GM21515 (cell line): ENCODE measurements at regions not wholly inside any gene's neighbourhood (a gene's known extent, or its start where the extent isn't known, plus 50 kb on each side); places are given as distances from the start of the nearest gene placed in this dataset.
"Not testable (repeated sequence)": the region's sequence is repeated elsewhere in the genome, so short reads cannot be mapped to it uniquely, and the experiment has no call there.

ENCODE experiments used
- ATAC-seq: cut with Tn5 transposase; IDR thresholded peaks from one replicate; pipeline ENCODE4 v1.9.1; 2021; ENCODE audit not compliant: unreplicated experiment

DNA sequence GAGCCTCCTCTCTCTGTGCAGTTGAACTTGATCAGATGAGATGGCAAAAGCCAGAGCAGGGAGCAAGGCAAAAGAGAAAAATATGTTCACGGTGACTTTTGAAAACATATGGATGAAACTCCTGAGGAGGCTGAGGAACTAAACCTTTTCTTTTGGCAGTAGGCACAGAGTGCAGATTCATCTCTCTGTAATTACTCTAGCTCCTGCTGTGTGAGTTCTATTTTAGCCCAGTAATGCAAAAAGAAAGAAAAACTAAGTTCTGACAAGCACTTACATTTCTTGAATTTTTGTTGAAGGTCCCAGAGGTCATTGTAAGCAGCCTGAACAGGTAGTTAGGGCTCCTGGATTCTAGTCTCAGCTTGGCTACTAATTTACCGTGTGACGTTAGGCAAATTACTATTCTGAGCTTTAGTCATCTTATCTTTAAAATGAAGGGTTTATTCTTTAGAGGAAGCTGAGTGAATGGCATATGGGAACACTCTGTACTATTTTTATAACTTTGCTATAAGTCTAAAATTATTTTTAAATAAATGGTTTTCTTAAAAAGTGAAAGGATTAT, 114.7 kb upstream of the NBPF26 start:
- ATAC-seq: not testable (repeated sequence)

DNA sequence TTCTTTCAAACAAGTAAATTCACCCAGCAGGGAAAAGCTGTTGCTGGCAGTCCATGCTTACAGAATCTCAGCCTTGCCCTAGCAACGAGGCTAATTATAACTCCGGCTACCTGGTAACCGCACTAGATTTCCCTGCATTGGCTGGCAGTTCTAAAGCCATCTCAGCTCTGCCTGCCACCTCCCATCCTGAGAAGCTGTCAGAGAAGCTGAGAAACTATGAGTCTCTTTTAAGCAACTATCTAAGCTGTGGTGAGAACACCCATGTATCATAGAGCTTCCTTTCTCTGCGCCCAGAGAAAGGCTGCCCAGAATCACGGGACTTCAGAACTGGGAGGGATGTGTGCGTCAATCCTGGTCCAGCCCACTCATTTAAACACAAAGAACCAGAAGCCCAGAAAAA, 113.9 kb upstream of the NBPF26 start:
- ATAC-seq: not testable (repeated sequence)

DNA sequence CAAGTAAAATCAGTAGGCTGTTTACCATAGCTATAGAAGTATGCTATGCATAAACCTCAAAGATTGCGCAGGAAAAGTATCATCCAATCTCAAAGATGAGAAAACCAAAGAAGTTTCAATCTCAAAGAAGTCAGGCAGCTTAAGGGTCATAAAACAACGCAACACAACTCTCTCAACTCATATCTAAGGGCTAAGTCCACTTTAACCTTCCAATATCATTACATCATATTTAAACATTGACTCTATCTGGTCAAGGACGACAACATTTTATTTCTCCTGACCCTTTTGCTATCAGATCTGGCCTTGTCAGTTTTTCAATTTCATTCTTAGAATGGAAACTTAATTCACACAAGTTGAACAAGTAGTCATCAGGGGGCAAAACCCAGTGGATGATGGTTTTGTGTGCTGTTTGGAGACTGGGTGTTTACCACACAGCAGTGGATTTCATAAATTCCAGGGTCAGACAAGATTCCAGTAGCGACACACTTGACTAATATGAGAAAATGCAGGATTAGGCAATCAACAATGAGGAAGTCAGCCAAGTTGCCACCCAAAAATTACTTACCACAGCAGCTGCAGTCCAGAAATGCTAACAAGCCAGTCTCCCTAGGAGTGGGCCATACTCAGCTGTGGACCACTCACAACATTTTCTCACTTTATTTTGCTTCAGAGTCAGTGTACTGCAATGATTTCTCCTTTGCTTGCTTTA, 108.7 kb upstream of the NBPF26 start:
- not testable (repeated sequence) for ATAC-seq

DNA sequence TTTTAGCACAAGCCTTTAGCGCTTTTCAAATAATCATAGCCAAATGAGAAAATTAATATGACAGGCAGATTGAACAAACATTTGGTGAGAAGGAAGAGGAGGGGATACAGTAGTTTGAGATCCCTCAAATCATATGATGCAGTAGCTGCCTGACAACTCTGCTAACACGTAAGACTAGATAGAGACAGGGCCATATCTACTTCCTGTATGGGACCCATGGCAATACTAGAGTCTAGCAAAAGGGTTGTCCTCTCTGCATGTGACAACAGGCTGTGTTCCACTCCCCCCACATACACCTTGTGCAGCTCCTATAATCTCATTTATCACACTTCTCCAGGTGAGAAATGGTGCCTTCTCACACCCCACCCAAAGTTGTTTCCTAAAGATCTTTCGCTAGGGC, 106.3 kb upstream of the NBPF26 start:
- ATAC-seq: not testable (repeated sequence)

DNA sequence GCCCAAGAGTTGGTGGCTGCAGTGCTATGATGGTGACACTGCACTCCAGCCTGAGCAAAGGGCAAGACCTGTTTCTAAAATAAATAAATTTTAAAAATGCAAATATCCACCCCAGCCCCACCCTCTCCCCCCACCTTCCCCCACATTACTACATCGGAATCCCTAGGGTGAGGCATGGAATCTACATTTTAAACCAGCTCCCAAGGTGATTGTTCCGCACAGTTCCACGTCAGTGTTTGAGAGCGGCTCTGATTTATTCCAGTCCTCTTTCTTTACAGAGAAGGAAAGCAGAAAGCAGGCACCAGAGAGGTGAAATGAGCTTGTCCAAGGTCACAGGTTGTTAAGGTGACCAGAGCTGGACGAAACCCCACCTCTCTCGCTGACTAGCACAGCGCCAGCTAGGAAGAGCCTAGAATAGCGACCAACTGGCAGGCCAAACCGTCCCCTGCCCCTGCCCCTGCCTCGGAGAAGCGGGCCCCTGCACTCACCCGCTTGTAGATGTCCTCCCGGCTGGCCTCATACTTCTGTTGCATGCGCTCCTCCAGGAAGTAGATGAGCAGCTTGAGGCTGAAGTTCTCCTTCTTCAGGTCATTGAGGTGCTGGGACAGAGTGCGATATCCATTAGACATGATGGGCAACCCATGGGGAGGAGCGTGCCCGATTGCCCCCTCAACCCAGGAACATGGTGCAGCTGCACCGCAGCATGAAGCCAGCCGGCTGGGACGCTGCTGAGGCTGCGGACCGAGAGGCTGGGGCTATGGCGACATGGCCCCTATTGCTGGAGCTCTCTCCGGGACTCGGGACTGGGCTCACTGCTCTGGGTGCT, 103.7 kb upstream of the NBPF26 start:
- not testable (repeated sequence) for ATAC-seq

DNA sequence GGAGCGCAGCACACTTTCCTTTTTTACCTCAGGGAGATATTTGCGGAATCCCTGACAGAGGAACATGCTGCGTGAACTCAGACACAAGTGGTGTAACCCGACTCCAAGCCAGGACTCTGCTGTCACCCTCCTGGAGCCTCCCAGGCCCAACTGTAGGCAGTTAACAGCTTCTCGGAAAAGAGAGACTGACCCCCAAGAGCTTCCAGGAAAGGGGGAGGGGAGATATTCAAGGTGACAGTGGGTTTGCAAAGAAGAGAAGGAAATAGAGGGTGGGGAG, 103.1 kb upstream of the NBPF26 start:
- not testable (repeated sequence) for ATAC-seq

DNA sequence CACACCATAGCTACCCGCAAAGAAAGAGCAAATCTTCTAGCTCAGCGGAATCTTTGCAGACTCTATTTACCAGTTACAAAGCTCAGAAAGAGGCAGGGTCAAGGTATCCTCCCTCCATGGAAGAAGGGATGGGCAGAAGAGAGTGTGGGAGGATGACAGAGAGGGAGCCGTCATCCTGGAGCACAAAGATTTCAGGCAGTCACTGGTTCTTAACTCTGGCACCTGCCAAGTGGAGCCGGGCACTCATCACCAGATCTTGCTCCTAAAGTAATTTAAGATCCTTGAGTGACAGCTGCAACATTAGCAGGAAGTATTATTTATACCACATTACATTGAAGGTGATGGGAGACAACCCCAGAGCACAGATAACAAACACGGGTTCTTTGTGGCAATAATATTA, 102.5 kb upstream of the NBPF26 start:
- not testable (repeated sequence) for ATAC-seq

DNA sequence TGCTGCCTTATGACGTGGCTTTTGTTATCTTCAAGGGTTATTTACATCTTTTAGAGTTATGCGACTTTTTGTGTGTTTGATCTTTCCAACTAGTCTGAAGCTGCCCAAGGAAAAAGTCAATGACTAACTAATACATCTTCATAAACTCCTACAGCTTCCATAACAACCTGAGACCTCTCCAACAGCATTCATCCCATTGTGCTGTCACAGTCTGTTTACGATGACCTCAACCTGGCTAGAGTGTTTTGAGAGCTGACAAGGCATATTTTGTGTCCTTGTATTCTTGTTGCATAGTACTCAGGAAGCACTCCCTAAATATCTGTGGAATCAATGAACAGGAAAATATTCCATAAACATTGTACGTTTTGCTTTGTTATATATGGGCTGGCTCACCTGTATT, 100.2 kb upstream of the NBPF26 start:
- ATAC-seq: not testable (repeated sequence)

DNA sequence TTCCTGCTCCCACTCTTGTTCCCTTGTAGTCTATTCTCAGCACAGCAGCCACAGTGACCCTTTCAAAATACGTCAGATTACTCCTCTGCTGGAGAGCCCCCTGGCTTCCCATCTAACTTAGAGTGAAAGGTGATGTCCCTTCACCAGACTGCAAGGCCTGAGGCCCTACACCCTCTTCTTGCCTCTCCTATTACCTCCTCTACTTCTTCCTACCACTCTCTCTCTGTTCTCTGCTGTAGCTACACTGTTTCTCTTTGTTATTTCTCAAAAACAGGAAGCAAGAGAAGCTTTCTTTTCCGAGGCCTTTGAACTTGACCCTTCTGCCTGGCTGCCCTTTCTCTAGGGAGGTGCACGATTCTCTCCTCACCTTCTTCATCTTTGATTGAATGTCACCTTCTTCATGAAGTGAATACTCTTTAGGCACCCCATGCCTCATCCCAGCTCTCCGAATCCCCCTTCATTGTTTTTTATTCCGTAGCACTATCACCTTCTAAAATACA, 99.1 kb upstream of the NBPF26 start:
- ATAC-seq: not testable (repeated sequence)

DNA sequence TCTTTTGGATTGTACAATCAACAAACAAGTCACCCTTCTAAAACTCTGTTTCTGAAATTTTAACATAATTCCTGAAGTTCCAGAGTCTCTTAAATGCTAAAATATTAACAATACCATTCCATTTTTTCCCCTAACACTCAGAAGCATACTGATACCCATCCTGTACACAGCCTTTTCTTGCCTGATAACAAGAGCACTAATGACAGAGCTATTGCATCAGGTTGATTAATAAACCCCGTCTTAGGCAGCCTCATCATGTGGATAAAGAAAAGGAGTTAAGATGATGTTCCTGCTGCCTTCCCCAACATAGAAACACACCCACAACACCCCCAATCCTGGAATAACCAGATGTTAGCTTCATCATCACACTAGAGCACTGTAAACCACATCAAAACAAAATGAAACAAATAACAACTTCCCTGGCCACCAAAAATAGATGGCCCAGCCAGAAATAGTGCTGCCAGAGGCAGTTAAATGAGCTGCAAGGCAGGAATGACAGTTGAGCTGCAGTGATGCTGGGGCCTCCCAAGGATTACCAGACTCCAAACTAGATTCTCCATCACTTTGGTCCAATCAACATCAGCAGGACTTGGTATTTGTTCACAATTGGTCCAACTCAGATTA, 93.8 kb upstream of the NBPF26 start:
- not testable (repeated sequence) for ATAC-seq

DNA sequence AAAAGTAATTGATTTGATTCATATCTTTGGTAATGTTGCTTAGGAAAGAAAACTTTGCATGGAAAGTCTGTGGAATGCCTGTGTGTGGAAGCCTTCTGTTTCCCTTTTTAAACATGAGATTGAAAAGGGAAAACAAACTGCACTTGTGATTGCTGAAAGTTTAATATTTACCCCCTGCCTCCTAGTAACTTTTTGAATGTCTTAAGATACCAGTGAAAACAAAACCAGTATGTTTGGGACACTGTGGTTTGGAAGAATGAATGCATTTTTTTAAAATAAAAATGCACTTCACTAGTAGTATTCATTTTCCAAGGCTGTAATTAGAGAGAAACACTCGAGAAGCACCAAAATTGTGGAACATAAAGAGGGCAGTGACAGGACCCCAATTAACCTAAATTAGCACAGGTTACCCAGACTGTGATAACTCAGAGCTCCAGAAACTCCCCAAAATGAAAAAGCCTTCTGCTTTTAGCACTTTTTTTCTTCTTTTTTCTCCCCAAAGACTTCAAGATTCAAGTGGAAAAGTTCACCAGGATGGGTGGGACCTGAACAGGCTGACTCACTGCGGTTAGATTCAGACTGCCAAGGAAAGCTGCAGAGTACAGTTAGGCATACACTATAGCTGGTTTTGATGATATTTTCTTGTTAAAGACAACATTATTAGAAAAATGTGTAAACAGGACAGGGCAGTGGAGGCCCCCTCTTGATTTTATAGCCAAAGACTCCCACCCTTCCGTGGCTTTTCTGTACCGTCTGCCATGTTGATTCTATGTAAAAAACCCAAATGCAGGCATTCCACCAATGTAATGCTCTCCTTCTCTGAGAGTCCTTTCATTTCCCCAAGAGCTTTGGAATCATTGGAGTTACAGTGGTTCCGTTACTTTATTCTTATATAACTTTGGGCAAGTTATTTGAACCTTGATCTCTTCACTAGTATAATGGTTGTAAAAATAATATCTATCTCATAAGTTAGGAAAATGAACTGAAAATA, 88.6 kb upstream of the NBPF26 start:
- ATAC-seq: not testable (repeated sequence)

DNA sequence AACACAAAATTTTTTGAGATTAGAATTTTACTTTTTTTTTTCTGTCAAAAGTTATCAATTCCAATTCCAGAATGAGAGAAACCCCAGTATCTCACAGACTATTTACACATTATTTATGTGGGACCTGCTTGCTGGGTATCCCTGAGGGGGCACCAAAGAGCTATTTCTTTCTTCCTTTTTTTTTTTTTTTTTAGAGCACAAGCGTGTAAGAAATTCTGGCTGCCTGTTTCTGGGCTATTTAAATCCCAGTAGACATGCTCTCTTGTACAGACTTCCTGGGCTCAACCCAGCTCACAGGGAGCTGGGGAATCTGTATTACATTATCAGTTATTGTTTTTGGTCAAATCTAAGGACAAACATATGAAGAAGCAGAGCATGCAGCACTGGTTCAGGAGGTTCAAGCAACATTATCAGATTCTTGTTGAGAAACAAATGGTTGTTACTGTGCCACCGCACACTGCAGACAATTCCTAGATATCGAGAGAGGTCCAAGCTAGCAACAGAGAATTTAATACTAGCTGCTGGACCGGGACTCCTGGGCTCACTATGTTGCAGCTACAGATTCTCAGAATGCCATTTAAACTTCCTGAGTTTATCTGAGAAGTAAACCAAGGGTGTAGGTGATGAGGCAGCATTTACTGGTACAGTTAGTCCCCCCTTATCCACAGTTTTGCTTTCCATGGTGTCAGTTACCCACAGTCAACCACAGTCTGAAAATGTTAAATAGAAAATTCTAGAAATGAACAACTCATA, 83.3 kb upstream of the NBPF26 start:
- ATAC-seq: not testable (repeated sequence)

DNA sequence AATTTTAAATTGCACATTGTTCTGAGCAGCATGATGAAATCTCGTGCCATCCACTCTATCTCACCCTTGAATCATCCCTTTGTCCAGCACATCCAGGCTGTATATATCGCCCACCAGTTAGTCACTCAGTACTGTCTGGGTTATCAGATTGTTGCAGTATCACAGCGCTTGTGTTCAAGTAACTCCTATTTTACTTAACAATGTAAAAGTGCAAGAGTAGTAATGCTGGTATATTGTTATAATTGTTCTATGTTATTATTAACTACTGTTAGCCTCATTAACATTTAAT, 82.8 kb upstream of the NBPF26 start:
- not testable (repeated sequence) for ATAC-seq

DNA sequence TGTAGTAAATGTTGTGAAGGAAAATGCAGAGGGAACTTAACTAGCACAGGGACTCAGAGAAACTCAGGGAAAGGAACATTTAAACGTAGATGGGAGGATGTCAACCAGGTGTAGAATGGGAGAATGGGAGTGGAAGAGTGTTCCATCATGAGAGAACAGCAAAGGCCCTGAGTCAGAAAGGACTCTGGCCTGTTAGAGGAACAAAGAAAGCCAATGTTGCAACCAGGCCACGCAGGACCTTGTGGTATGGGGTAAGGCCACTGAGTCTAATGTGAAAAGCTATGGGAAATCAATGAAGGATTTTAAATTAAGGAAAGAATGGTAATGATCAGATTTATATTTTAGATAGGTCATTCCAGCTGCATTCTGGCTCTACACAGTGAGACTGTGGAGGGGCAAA, 76.6 kb upstream of the NBPF26 start:
- ATAC-seq: not testable (repeated sequence)

DNA sequence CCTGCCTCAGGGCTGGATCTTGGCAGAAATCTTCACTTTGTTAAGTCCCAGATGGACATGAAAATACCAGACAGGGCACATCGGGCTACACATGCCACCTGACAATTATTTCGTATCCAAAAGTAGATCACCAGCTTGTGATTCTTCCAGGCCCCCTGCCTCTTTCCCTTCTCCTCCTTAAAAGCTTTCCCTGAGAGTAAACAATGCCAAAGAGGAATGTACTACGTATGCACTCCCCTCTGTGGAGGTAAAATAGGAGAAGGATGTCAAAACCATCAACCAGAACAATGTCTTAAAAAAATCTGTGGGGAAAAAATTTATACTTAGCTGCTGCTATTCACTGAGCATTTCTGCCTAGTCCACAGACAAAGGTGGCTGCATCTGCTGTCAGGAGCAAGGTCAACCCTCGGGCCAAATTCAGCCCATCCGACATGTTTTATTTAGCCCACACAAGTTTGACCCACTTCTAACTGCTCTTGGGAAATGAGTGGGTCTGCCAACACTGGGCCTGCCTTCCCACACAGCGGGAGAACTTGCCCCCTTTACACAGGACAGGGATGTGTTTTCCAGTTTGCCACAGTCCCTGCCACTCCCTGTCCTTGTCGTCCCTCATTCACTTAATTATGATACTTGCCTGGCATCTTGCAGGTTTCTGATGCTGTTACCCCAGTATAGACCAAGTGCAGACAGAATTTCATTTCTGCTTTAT, 74.7 kb upstream of the NBPF26 start:
- not testable (repeated sequence) for ATAC-seq

DNA sequence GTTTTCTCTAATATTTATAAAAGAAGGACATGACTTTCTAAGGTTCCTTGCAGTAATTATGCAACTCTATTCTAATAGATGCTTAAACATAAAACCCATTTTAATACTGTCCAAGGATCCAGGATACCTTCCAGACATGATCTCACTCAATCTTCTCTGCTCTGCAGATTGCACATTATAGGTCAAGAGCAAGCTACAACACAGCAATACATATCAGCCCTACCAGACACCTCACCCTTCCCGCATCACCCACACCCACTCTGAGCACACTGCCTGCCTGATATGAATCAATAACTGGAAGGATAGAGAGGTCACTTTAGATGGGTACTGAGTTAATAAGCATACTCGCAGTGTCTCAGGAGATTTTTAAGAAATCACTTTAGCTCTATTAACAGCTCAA, 74.0 kb upstream of the NBPF26 start:
- ATAC-seq: not testable (repeated sequence)

DNA sequence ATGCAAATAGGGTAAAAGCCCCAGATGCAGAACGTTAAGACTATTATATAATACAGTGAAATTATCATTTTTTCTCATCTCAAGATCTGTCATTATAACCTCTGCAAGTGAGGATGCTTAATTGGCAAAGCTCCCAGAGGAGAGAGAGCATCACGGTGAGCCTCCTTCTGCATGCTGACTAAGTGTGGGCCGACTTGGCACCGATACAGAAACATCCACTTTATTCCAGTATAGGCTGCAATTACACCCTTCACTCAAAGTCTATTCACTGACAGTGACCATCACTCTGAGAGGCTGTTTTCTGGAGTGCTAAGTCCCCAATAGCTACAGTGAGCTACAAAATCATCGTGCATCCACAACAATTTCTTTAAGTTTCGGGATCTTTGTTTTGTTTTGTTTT, 69.6 kb upstream of the NBPF26 start:
- not testable (repeated sequence) for ATAC-seq

DNA sequence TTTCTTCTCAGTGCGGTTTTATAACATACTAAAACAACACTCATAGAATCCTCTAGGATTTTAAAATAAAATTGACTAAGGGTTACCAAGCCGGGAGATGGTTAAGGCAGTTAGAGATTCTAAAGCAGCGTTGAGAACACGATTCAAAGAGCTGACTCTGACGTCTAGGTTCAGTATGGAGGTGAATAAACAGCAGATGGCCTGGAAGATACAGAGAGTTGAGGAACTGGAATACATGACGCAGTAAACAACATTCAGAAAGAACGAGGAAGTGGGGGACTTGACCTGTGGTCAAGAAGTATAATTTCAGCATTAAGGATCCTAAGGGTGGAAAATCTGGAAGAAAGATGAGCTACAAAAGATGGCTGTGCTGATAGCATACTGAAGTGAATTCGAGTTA, 68.4 kb upstream of the NBPF26 start:
- ATAC-seq: not testable (repeated sequence)

DNA sequence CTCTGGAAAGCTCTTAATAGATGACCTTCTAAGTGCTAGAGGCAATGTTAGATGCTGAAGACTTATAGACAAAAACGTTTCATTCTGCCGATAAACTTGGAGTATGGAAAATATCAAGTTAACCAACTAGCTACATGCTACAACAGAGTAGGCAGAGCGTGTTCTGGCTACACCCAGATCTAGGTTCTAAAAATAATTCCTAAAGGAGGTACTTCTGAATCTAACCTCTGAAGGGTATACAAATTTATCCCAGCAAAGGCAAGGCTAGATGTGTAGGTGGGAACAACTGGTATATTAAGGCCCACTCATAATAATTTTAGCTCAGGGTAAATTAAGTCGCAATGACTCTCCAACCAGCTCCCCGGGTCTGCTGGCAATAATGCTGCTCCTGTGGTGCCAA, 67.6 kb upstream of the NBPF26 start:
- ATAC-seq: not testable (repeated sequence)
